SK-N-SH treated with all-trans-retinoic acid at 6 μM for 48 hours (cell line): ENCODE measurements at regions not wholly inside any gene's neighbourhood (a gene's known extent, or its start where the extent isn't known, plus 50 kb on each side); places are given as distances from the start of the nearest gene placed in this dataset.

Source experiments
- ATAC-seq: fragments of 200-7000 bp; cut with Tn5 transposase; 3 replicates; pipeline ENCODE4 v1.9.1; 2020; ENCODE audit warnings: mild to moderate bottlenecking, moderate library complexity
- ARNTL ChIP-seq: fragments of 450-650 bp; formaldehyde crosslinking; IDR thresholded peaks from 2 replicates; pipeline ENCODE4 v1.5.0; 2020; ENCODE audit warnings: low read depth, mild to moderate bottlenecking, moderate library complexity, borderline replicate concordance
- BACH2 ChIP-seq: fragments of 250-450 bp; sonication (Bioruptor Pico); IDR thresholded peaks from 2 replicates; pipeline ENCODE4 v1.9.0; 2021; ENCODE audit warnings: mild to moderate bottlenecking, borderline replicate concordance
- CSDC2 ChIP-seq: fragments of 250-450 bp; sonication (Bioruptor Pico); IDR thresholded peaks from 2 replicates; pipeline ENCODE4 v1.5.0; 2020; ENCODE audit warnings: mild to moderate bottlenecking, moderate library complexity
- GLIS3 ChIP-seq: fragments of 250-450 bp; sonication (Bioruptor Pico); IDR thresholded peaks from 2 replicates; pipeline ENCODE4 v1.5.0; 2020; ENCODE audit warnings: mild to moderate bottlenecking, moderate library complexity
- ISL1 ChIP-seq: fragments of 250-450 bp; sonication (Bioruptor Pico); IDR thresholded peaks from 2 replicates; pipeline ENCODE4 v2.1.2; 2022; ENCODE audit warnings: mild to moderate bottlenecking, moderate library complexity
- PPARA ChIP-seq: fragments of 250-450 bp; sonication (Bioruptor Pico); IDR thresholded peaks from 2 replicates; pipeline ENCODE4 v1.5.0; 2020; ENCODE audit warnings: mild to moderate bottlenecking, borderline replicate concordance
- RARB ChIP-seq: fragments of 250-450 bp; sonication (Bioruptor Pico); IDR thresholded peaks from 2 replicates; pipeline ENCODE4 v1.8.0; 2021; ENCODE audit warnings: mild to moderate bottlenecking, moderate library complexity
- SNAI2 ChIP-seq: fragments of 250-450 bp; sonication (Bioruptor Pico); IDR thresholded peaks from 2 replicates; pipeline ENCODE4 v1.5.0; 2020; ENCODE audit warnings: mild to moderate bottlenecking, moderate library complexity
- TCF4 ChIP-seq: fragments of 250-450 bp; sonication (Bioruptor Pico); IDR thresholded peaks from 2 replicates; pipeline ENCODE4 v1.8.0; 2021; ENCODE audit warnings: mild to moderate bottlenecking, moderate library complexity, borderline replicate concordance
- TOX ChIP-seq: fragments of 250-450 bp; sonication (Bioruptor Pico); IDR thresholded peaks from 2 replicates; pipeline ENCODE4 v1.8.0; 2021; ENCODE audit warnings: mild to moderate bottlenecking, moderate library complexity, borderline replicate concordance
- ZC3H10 ChIP-seq: fragments of 250-450 bp; sonication (Bioruptor Pico); IDR thresholded peaks from 2 replicates; pipeline ENCODE4 v1.5.1; 2021; ENCODE audit warnings: mild to moderate bottlenecking, moderate library complexity
- ZFP3 ChIP-seq: fragments of 250-450 bp; sonication (Bioruptor Pico); IDR thresholded peaks from 2 replicates; pipeline ENCODE4 v1.5.0; 2020; ENCODE audit warnings: mild to moderate bottlenecking, moderate library complexity
- ZNF70 ChIP-seq: fragments of 450-650 bp; formaldehyde crosslinking; IDR thresholded peaks from 2 replicates; pipeline ENCODE4 v1.5.0; 2020; ENCODE audit warnings: mild to moderate bottlenecking, moderate library complexity
- ZNF8 ChIP-seq: fragments of 450-650 bp; formaldehyde crosslinking; IDR thresholded peaks from 2 replicates; pipeline ENCODE4 v1.5.0; 2020; ENCODE audit warnings: mild to moderate bottlenecking, moderate library complexity
- TF ChIP-seq, protein P1 (sequence below): fragments of 250-450 bp; sonication (Bioruptor Pico); IDR thresholded peaks from 2 replicates; pipeline ENCODE4 v1.8.0; 2021; ENCODE audit warnings: low read depth, mild to moderate bottlenecking, moderate library complexity, borderline replicate concordance
- TF ChIP-seq, protein P2 (sequence below): fragments of 250-450 bp; sonication (Bioruptor Pico); IDR thresholded peaks from 2 replicates; pipeline ENCODE4 v1.5.1; 2020; ENCODE audit warnings: low read depth, mild to moderate bottlenecking, moderate library complexity
- TF ChIP-seq, protein P3 (sequence below): fragments of 250-450 bp; sonication (Bioruptor Pico); IDR thresholded peaks from 2 replicates; pipeline ENCODE4 v1.5.1; 2021; ENCODE audit warnings: mild to moderate bottlenecking, moderate library complexity
- TF ChIP-seq, protein P4 (sequence below): fragments of 250-450 bp; sonication (Bioruptor Pico); IDR thresholded peaks from 2 replicates; pipeline ENCODE4 v1.5.0; 2020; ENCODE audit warnings: mild to moderate bottlenecking, moderate library complexity

DNA sequence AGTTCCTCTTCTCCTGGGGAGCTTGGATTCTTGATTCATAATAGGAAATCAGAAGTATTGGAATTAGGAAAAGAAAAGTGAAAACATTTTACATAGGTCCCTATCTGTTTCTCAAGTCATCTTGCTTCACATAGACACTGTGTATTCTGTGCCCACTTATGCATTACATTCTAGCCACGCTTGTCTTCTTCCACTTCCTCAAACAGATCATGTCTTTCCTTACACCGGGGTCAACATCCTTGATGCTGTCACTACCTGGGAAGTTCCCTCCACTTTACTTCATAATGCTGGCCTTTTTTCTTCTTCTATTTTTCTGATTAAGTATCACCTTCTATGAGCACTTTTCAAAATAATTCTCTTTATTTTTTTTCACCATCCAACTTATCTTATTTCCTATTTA is 606.4 kb upstream of the CDH8 start:
- ATAC-seq: no peak
- TF ChIP-seq ZFP3 (CRISPR knock-in tag) (no peak), ZC3H10 (no peak), PPARA (no peak), ZNF70 (CRISPR knock-in tag) (no peak)
- TF ChIP-seq, protein P1, sequence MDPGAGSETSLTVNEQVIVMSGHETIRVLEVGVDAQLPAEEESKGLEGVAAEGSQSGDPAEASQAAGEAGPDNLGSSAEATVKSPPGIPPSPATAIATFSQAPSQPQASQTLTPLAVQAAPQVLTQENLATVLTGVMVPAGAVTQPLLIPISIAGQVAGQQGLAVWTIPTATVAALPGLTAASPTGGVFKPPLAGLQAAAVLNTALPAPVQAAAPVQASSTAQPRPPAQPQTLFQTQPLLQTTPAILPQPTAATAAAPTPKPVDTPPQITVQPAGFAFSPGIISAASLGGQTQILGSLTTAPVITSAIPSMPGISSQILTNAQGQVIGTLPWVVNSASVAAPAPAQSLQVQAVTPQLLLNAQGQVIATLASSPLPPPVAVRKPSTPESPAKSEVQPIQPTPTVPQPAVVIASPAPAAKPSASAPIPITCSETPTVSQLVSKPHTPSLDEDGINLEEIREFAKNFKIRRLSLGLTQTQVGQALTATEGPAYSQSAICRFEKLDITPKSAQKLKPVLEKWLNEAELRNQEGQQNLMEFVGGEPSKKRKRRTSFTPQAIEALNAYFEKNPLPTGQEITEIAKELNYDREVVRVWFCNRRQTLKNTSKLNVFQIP (CRISPR knock-in tag): no peak

DNA sequence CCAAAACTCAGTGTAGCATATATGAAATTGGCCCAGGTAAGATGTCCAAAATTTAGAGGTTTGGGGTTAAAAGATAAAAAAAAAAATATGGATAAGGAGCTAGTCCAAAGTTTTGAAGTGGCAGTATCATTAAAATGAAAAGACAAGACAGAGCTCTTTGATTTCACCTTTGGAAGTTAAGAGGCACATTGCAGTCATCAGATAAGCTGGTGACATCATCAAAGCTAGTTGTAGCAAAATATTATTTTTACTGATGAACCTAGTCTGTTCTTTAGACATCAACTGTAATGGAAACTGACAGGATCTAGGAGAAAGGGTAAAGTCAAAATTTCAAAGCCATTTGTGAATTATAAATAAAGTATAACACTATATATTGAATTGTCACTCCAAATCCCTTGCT is 603.7 kb upstream of the CDH8 start:
- no peak for TF ChIP-seq CSDC2 (CRISPR knock-in tag)
- no peak for TF ChIP-seq TCF4 (CRISPR knock-in tag)
- TF ChIP-seq ISL1 (CRISPR knock-in tag): no peak
- TF ChIP-seq ZC3H10: no peak
- no peak for TF ChIP-seq RARB
- TF ChIP-seq ZNF70 (CRISPR knock-in tag): no peak
- TF ChIP-seq ARNTL (CRISPR knock-in tag): no peak
- TF ChIP-seq ZNF8 (CRISPR knock-in tag): no peak
- TF ChIP-seq, protein P2, sequence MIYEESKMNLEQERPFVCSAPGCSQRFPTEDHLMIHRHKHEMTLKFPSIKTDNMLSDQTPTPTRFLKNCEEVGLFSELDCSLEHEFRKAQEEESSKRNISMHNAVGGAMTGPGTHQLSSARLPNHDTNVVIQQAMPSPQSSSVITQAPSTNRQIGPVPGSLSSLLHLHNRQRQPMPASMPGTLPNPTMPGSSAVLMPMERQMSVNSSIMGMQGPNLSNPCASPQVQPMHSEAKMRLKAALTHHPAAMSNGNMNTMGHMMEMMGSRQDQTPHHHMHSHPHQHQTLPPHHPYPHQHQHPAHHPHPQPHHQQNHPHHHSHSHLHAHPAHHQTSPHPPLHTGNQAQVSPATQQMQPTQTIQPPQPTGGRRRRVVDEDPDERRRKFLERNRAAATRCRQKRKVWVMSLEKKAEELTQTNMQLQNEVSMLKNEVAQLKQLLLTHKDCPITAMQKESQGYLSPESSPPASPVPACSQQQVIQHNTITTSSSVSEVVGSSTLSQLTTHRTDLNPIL (CRISPR knock-in tag): no peak
- TF ChIP-seq TOX (CRISPR knock-in tag): no peak
- TF ChIP-seq, all 23 proteins: peak for 0

DNA sequence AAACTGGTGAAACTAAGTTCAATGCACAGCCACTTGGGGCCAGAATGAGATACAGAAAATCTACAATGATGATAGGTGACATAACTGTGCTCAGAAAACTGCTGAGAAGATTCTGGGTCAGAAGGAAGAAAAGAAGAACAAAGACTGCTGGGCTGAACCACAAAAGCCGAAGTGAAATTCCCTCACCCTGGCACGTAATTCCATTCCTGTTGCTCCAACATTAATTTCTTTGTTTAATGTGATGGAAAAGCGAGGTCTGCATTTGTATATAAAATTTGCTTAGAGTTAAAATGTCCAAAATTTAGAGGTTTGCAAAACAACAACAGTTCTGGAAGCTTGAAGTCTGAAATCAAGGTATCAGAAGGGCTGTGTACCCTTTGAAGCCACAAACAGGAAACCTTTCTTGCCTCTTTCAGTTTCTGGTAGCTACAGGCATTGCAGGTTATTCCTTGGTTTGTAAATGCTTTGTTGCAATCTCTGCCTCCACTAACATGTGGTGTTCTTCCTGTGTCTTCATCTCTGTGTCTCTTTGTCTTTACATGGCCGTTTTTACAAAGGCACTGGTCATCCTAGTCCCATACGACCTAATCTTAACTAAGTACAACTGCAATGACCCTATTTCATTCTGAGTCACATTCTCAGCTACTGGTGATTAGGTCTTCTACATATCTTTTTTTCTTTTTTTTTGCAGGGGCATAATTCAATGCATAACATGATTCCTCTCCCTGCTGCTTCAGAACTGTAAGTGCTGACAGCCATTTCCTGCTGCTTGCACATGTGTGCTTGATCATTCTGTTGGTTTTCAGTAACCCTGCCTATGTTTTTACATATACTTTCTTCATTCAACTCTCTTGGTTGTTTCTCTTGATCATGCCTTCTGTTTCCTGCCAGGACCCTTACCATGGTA is 603.0 kb upstream of the CDH8 start:
- TF ChIP-seq ARNTL (CRISPR knock-in tag) (no peak), ISL1 (CRISPR knock-in tag) (0 out of 2 replicates have a peak, but pooled peaks have one; percentile 6), SNAI2 (no peak)
- TF ChIP-seq, all 23 proteins: peak for 1
- ATAC-seq: no peak

More for the DNA sequence above, 603.7 kb upstream of the CDH8 start:
- ATAC-seq: no peak

DNA sequence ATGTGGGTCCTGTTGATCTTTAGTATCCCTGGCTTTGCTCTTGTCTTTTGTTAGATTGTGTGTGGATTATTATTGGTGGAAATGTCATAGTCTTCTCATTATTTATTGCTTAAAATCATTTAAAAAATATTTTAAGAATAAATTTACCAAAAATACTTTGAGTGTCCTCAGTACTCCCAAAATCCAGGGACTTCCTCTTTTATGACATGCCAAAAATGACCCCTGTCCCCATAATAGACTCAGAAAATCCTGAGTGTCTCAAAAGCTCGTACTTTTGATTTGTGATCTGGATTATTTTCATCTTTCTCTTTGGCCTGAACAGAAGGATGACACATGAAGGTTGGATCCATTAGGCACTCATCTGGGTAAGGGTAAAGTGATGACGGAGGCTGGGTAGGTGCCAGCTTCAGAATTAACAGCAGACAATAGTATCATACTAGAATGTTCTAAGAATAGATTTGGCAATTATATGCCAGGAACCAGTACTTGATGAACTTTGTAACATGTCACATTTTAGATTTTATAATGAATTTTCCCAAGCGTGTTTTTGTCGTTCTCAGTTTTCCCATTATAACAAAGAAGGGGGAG is 602.2 kb upstream of the CDH8 start:
- TF ChIP-seq GLIS3 (CRISPR knock-in tag): no peak
- TF ChIP-seq, protein P3, sequence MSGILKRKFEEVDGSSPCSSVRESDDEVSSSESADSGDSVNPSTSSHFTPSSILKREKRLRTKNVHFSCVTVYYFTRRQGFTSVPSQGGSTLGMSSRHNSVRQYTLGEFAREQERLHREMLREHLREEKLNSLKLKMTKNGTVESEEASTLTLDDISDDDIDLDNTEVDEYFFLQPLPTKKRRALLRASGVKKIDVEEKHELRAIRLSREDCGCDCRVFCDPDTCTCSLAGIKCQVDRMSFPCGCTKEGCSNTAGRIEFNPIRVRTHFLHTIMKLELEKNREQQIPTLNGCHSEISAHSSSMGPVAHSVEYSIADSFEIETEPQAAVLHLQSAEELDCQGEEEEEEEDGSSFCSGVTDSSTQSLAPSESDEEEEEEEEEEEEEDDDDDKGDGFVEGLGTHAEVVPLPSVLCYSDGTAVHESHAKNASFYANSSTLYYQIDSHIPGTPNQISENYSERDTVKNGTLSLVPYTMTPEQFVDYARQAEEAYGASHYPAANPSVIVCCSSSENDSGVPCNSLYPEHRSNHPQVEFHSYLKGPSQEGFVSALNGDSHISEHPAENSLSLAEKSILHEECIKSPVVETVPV (CRISPR knock-in tag): no peak
- no peak for TF ChIP-seq SNAI2
- TF ChIP-seq CSDC2 (CRISPR knock-in tag): no peak
- TF ChIP-seq BACH2 (CRISPR knock-in tag): no peak
- no peak for TF ChIP-seq ZNF70 (CRISPR knock-in tag)
- peak; percentile 40; the same call in 1 of the 2 replicates for TF ChIP-seq ISL1 (CRISPR knock-in tag)
- ATAC-seq: no peak

DNA sequence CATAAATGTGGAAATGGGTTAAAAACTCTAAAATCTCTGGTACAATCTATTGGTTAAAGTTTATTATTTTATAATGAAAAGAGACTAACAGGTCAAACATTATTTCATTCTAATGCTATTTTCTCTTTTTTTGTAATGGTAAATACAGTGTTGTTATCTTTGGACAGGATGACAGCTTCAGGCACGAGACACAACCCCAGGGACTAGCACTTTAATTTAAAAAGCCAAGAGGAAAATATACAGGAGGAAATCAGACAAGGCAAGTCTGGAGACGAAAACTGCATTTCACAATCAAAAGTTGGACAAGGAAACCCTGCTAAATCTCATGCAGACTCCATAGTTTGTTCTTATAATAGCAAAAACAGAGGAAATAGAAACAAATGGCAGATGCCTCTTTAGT is 589.1 kb upstream of the CDH8 start:
- ATAC-seq: no peak
- TF ChIP-seq PPARA (no peak), ZC3H10 (no peak), TCF4 (CRISPR knock-in tag) (no peak), SNAI2 (no peak), ARNTL (CRISPR knock-in tag) (no peak)

DNA sequence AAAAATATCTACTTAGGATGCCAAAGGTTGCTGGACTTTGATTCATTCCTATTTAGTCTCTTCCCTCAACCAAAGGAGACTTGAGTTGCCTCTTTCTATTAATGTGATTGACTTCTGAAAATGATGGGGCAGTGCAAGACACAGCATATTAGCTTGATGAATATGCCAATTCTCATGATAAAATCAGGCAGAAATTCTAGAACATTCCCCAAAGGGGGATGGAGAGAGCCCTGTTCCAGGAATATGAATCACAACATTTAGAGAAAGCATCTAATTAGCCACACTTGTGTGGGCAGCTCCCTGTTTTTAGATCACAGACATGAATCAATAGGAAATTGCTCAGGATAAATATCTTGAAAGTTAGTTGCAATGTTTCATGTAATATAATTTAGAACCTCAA is 584.0 kb upstream of the CDH8 start:
- TF ChIP-seq, protein P4, sequence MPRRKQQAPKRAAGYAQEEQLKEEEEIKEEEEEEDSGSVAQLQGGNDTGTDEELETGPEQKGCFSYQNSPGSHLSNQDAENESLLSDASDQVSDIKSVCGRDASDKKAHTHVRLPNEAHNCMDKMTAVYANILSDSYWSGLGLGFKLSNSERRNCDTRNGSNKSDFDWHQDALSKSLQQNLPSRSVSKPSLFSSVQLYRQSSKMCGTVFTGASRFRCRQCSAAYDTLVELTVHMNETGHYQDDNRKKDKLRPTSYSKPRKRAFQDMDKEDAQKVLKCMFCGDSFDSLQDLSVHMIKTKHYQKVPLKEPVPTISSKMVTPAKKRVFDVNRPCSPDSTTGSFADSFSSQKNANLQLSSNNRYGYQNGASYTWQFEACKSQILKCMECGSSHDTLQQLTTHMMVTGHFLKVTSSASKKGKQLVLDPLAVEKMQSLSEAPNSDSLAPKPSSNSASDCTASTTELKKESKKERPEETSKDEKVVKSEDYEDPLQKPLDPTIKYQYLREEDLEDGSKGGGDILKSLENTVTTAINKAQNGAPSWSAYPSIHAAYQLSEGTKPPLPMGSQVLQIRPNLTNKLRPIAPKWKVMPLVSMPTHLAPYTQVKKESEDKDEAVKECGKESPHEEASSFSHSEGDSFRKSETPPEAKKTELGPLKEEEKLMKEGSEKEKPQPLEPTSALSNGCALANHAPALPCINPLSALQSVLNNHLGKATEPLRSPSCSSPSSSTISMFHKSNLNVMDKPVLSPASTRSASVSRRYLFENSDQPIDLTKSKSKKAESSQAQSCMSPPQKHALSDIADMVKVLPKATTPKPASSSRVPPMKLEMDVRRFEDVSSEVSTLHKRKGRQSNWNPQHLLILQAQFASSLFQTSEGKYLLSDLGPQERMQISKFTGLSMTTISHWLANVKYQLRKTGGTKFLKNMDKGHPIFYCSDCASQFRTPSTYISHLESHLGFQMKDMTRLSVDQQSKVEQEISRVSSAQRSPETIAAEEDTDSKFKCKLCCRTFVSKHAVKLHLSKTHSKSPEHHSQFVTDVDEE (CRISPR knock-in tag): no peak
- TF ChIP-seq, protein P2 (CRISPR knock-in tag): 0 out of 2 replicates have a peak, but pooled peaks have one; percentile 49
- TF ChIP-seq ISL1 (CRISPR knock-in tag) (peak; percentile 90), CSDC2 (CRISPR knock-in tag) (no peak), ZFP3 (CRISPR knock-in tag) (0 out of 2 replicates have a peak, but pooled peaks have one; percentile 28), RARB (no peak), ZNF8 (CRISPR knock-in tag) (no peak)

More for the DNA sequence above, 584.0 kb upstream of the CDH8 start:
- ATAC-seq: no peak
